Mucosa of rectum (tissue), 2 donors: ENCODE measurements at regions not wholly inside any gene's neighbourhood (a gene's known extent, or its start where the extent isn't known, plus 50 kb on each side); places are given as distances from the start of the nearest gene placed in this dataset.

Source experiments
- H3K27ac ChIP-seq, 2 donors: one replicate each; pipeline ENCODE4 v1.7.0; 2013; ENCODE audit warnings: inconsistent platforms in 2 of 2, low read depth in 2 of 2, low read length in 2 of 2
- H3K27me3 ChIP-seq, 2 donors: one replicate each; pipeline ENCODE4 v1.7.0; 2013; ENCODE audit warnings: low read length in 2 of 2; ENCODE audit not compliant: control insufficient read depth in 2 of 2, insufficient read depth in 2 of 2
- H3K36me3 ChIP-seq, 2 donors: one replicate each; pipeline ENCODE4 v1.7.0; 2013; ENCODE audit warnings: low read length in 2 of 2; ENCODE audit not compliant: control insufficient read depth in 2 of 2, insufficient read depth in 2 of 2
- H3K4me1 ChIP-seq, 2 donors: one replicate each; pipeline ENCODE4 v1.7.0; 2013; ENCODE audit warnings: low read length in 2 of 2, mild to moderate bottlenecking in 1 of 2; ENCODE audit not compliant: control insufficient read depth in 2 of 2, insufficient read depth in 2 of 2
- H3K4me3 ChIP-seq, 2 donors: one replicate each; pipeline ENCODE4 v1.7.0; 2013; ENCODE audit warnings: low read length in 2 of 2
- H3K9ac ChIP-seq, 2 donors: one replicate each; pipeline ENCODE4 v1.7.0; 2013; ENCODE audit warnings: low read length in 2 of 2, low read depth in 1 of 2, mild to moderate bottlenecking in 1 of 2
- H3K9me3 ChIP-seq, 2 donors: one replicate each; pipeline ENCODE4 v1.7.0; 2013; ENCODE audit warnings: low read length in 2 of 2; ENCODE audit not compliant: control insufficient read depth in 2 of 2
- donor health status: healthy.
- donor health status: Normal muscosa, but diverticular disease.

- Histone ChIP-seq H3K4me3 (no peak overlapping the region), H3K27ac (no peak overlapping the region), H3K9me3 (no peaks in the 10 kb centered on the region), H3K27me3 (no peaks in the 10 kb centered on the region), H3K9ac (no peak overlapping the region), H3K36me3 (no peaks in the 10 kb centered on the region), H3K4me1 (no peaks in the 10 kb centered on the region)
Observed at GRCh38 chr5:117094114-117094815, 519.6 kb upstream of the SEMA6A start.

GRCh38 chr5:117093653-117094052 is 519.0 kb upstream of the SEMA6A start:
- Histone ChIP-seq H3K27ac (no peak overlapping the region), H3K9ac (no peak overlapping the region), H3K9me3 (no peaks in the 10 kb centered on the region)

GRCh38 chr5:117089001-117089400 is 514.4 kb upstream of the SEMA6A start:
- Histone ChIP-seq H3K9ac (no peak overlapping the region), H3K36me3 (no peaks in the 10 kb centered on the region), H3K27ac (no peak overlapping the region), H3K9me3 (no peaks in the 10 kb centered on the region), H3K4me3 (no peak overlapping the region), H3K27me3 (no peaks in the 10 kb centered on the region), H3K4me1 (no peaks in the 10 kb centered on the region)

More at GRCh38 chr5:117093653-117094052, 519.0 kb upstream of the SEMA6A start:
- no peaks in the 10 kb centered on the region for H3K4me1 ChIP-seq
- no peaks in the 10 kb centered on the region for H3K27me3 ChIP-seq
- no peak overlapping the region for H3K4me3 ChIP-seq
- no peaks in the 10 kb centered on the region for H3K36me3 ChIP-seq

- no peak overlapping the region for H3K4me3 ChIP-seq
- no peak overlapping the region for H3K27ac ChIP-seq
- H3K9ac ChIP-seq, result no peak overlapping the region
- no peaks in the 10 kb centered on the region for H3K36me3 ChIP-seq
- H3K9me3 ChIP-seq, result no peaks in the 10 kb centered on the region
- no peaks in the 10 kb centered on the region for H3K27me3 ChIP-seq
- H3K4me1 ChIP-seq, result no peaks in the 10 kb centered on the region
Observed at GRCh38 chr5:117088176-117088575, 513.6 kb upstream of the SEMA6A start.

- Histone ChIP-seq H3K36me3 (no peaks in the 10 kb centered on the region), H3K27ac (no peak overlapping the region), H3K4me1 (no peaks in the 10 kb centered on the region), H3K4me3 (no peak overlapping the region), H3K9me3 (no peaks in the 10 kb centered on the region), H3K27me3 (no peaks in the 10 kb centered on the region), H3K9ac (no peak overlapping the region)
Observed at GRCh38 chr5:117084067-117084466, 509.4 kb upstream of the SEMA6A start.

- Histone ChIP-seq H3K4me1 (no peaks in the 10 kb centered on the region), H3K9me3 (no peaks in the 10 kb centered on the region), H3K27me3 (no peaks in the 10 kb centered on the region), H3K9ac (no peak overlapping the region), H3K36me3 (no peaks in the 10 kb centered on the region), H3K27ac (no peak overlapping the region), H3K4me3 (no peak overlapping the region)
Observed at GRCh38 chr5:117082977-117083376, 508.4 kb upstream of the SEMA6A start.

GRCh38 chr5:117077142-117077541 is 502.5 kb upstream of the SEMA6A start:
- Histone ChIP-seq H3K4me1 (no peaks in the 10 kb centered on the region), H3K4me3 (no peak overlapping the region), H3K27ac (no peak overlapping the region), H3K36me3 (no peaks in the 10 kb centered on the region), H3K27me3 (no peaks in the 10 kb centered on the region), H3K9me3 (no peaks in the 10 kb centered on the region), H3K9ac (no peak overlapping the region)

GRCh38 chr5:117072439-117072838 is 497.8 kb upstream of the SEMA6A start:
- no peak overlapping the region for H3K27ac ChIP-seq
- no peaks in the 10 kb centered on the region for H3K27me3 ChIP-seq
- H3K9me3 ChIP-seq, result no peaks in the 10 kb centered on the region
- no peaks in the 10 kb centered on the region for H3K4me1 ChIP-seq
- H3K9ac ChIP-seq, result no peak overlapping the region
- no peaks in the 10 kb centered on the region for H3K36me3 ChIP-seq
- H3K4me3 ChIP-seq, result no peak overlapping the region

- no peaks in the 10 kb centered on the region for H3K4me1 ChIP-seq
- no peaks in the 10 kb centered on the region for H3K36me3 ChIP-seq
- H3K9me3 ChIP-seq, result no peaks in the 10 kb centered on the region
- no peak overlapping the region for H3K4me3 ChIP-seq
- H3K9ac ChIP-seq, result no peak overlapping the region
- no peak overlapping the region for H3K27ac ChIP-seq
- H3K27me3 ChIP-seq, result no peaks in the 10 kb centered on the region
Observed at GRCh38 chr5:117065800-117066199, 491.2 kb upstream of the SEMA6A start.

- H3K27me3 ChIP-seq, result no peaks in the 10 kb centered on the region
- no peak overlapping the region for H3K4me3 ChIP-seq
- no peaks in the 10 kb centered on the region for H3K9me3 ChIP-seq
- H3K36me3 ChIP-seq, result no peaks in the 10 kb centered on the region
- H3K9ac ChIP-seq, result no peak overlapping the region
- no peaks in the 10 kb centered on the region for H3K4me1 ChIP-seq
- no peak overlapping the region for H3K27ac ChIP-seq
Observed at GRCh38 chr5:117065161-117065560, 490.5 kb upstream of the SEMA6A start.
